Loucy (cell line): ENCODE measurements at regions not wholly inside any gene's neighbourhood (a gene's known extent, or its start where the extent isn't known, plus 50 kb on each side); places are given as distances from the start of the nearest gene placed in this dataset.

Experiments used
- H2AFZ ChIP-seq: fragments of 200-600 bp; sonication (generic); 2 replicates; pipeline ENCODE4 v1.6.0; 2016; ENCODE audit warnings: antibody characterized with exemption, mild to moderate bottlenecking, low read length, moderate library complexity
- H3F3A ChIP-seq: fragments of 200-600 bp; 2 replicates; pipeline ENCODE4 v1.6.0; 2016; ENCODE audit warnings: antibody characterized with exemption, low read depth, mild to moderate bottlenecking
- H3K27me3 ChIP-seq: fragments of 200-600 bp; sonication (generic); 2 replicates; pipeline ENCODE4 v1.6.1; 2014; ENCODE audit warnings: low read length, mild to moderate bottlenecking; ENCODE audit not compliant: insufficient read depth, poor library complexity, severe bottlenecking
- H3K36me3 ChIP-seq: fragments of 200-600 bp; sonication (generic); 2 replicates; pipeline ENCODE4 v1.6.1; 2016; ENCODE audit warnings: low read length; ENCODE audit not compliant: insufficient read depth
- H3K4me1 ChIP-seq: fragments of 200-600 bp; sonication (generic); 2 replicates; pipeline ENCODE4 v1.5.1; 2014; ENCODE audit warnings: low read length, mild to moderate bottlenecking; ENCODE audit not compliant: insufficient read depth, poor library complexity, severe bottlenecking
- H3K4me2 ChIP-seq: fragments of 200-600 bp; sonication (generic); 2 replicates; pipeline ENCODE4 v1.6.0; 2014; ENCODE audit warnings: antibody characterized with exemption, low read length, low read depth, mild to moderate bottlenecking; ENCODE audit not compliant: poor library complexity, severe bottlenecking
- H3K4me3 ChIP-seq: fragments of 200-600 bp; sonication (generic); 2 replicates; pipeline ENCODE4 v1.5.1; 2014; ENCODE audit warnings: low read length, mild to moderate bottlenecking, mixed read lengths; ENCODE audit not compliant: poor library complexity, severe bottlenecking
- H3K79me2 ChIP-seq: fragments of 200-600 bp; sonication (generic); 2 replicates; pipeline ENCODE4 v1.6.1; 2014; ENCODE audit warnings: low read length; ENCODE audit not compliant: insufficient read depth
- H3K9ac ChIP-seq: fragments of 200-600 bp; sonication (generic); 2 replicates; pipeline ENCODE4 v1.6.0; 2014; ENCODE audit warnings: mild to moderate bottlenecking, low read depth, low read length, moderate library complexity; ENCODE audit not compliant: poor library complexity, severe bottlenecking
- H3K9me2 ChIP-seq: fragments of 200-600 bp; sonication (generic); replicated peaks from 2 replicates; pipeline ENCODE4 v1.6.1; 2016; ENCODE audit warnings: low read depth, low read length, mixed read lengths
- H3K9me3 ChIP-seq: fragments of 200-600 bp; sonication (generic); 2 replicates; pipeline ENCODE4 v1.6.1; 2014; ENCODE audit warnings: mild to moderate bottlenecking, antibody characterized with exemption, low read length, low read depth; ENCODE audit not compliant: insufficient read depth
- H4K20me1 ChIP-seq: fragments of 200-600 bp; sonication (generic); 2 replicates; pipeline ENCODE4 v1.6.0; 2014; ENCODE audit warnings: antibody characterized with exemption, low read length, mild to moderate bottlenecking; ENCODE audit not compliant: insufficient read depth, poor library complexity, severe bottlenecking
- CTCF ChIP-seq: fragments of 200-600 bp; sonication (generic); conservative IDR thresholded peaks from 2 replicates; pipeline ENCODE4 v1.5.1; 2014; ENCODE audit warnings: mild to moderate bottlenecking, antibody characterized with exemption, low read length
- EZH2phosphoT487 ChIP-seq: fragments of 200-600 bp; IDR thresholded peaks from 2 replicates; pipeline ENCODE4 v1.6.1; 2018; ENCODE audit warnings: antibody characterized with exemption, mild to moderate bottlenecking, moderate library complexity, borderline replicate concordance

- no peaks in the 10 kb centered on the region for H3F3A ChIP-seq
- H3K27me3 ChIP-seq: no peaks in the 10 kb centered on the region
- no peak overlapping the region for H3K4me3 ChIP-seq
- no peaks in the 10 kb centered on the region for H3K9me2 ChIP-seq
- no peak for TF ChIP-seq EZH2phosphoT487
- TF ChIP-seq CTCF: no peak
- H2AFZ ChIP-seq: no peak overlapping the region
- H4K20me1 ChIP-seq: no peaks in the 10 kb centered on the region
- no peak overlapping the region for H3K9ac ChIP-seq
- no peaks in the 10 kb centered on the region for H3K79me2 ChIP-seq
- no peaks in the 10 kb centered on the region for H3K9me3 ChIP-seq
- no peaks in the 10 kb centered on the region for H3K4me1 ChIP-seq
- H3K36me3 ChIP-seq: no peaks in the 10 kb centered on the region
- no peak overlapping the region for H3K4me2 ChIP-seq
These were observed 141.6 kb downstream of the BOD1 start for GRCh38 chr5:173474881-173475287.

GRCh38 chr5:173473288-173473687, 143.2 kb downstream of the BOD1 start:
- no peak overlapping the region for H3K4me2 ChIP-seq
- H3K79me2 ChIP-seq: no peaks in the 10 kb centered on the region
- H2AFZ ChIP-seq: no peak overlapping the region
- no peaks in the 10 kb centered on the region for H3K4me1 ChIP-seq
- H3K9ac ChIP-seq: no peak overlapping the region
- no peaks in the 10 kb centered on the region for H3K36me3 ChIP-seq
- no peak for TF ChIP-seq EZH2phosphoT487
- no peak for TF ChIP-seq CTCF
- no peaks in the 10 kb centered on the region for H3K9me2 ChIP-seq
- no peak overlapping the region for H3K4me3 ChIP-seq
- H4K20me1 ChIP-seq: no peaks in the 10 kb centered on the region
- H3F3A ChIP-seq: no peaks in the 10 kb centered on the region
- no peaks in the 10 kb centered on the region for H3K27me3 ChIP-seq
- H3K9me3 ChIP-seq: no peaks in the 10 kb centered on the region

GRCh38 chr5:173472784-173473278, 143.6 kb downstream of the BOD1 start:
- Histone ChIP-seq H2AFZ (no peak overlapping the region), H3K9ac (no peak overlapping the region), H3K27me3 (no peaks in the 10 kb centered on the region), H3K36me3 (no peaks in the 10 kb centered on the region), H4K20me1 (no peaks in the 10 kb centered on the region), H3K79me2 (no peaks in the 10 kb centered on the region), H3K4me1 (no peaks in the 10 kb centered on the region), H3K4me3 (no peak overlapping the region), H3F3A (no peaks in the 10 kb centered on the region), H3K9me3 (no peaks in the 10 kb centered on the region), H3K4me2 (no peak overlapping the region), H3K9me2 (no peaks in the 10 kb centered on the region)
- TF ChIP-seq CTCF (no peak), EZH2phosphoT487 (no peak)
